Tibial nerve (tissue), 4 donors: ENCODE measurements at regions not wholly inside any gene's neighbourhood (a gene's known extent, or its start where the extent isn't known, plus 50 kb on each side); places are given as distances from the start of the nearest gene placed in this dataset.

ENCODE experiments used
- DNase-seq, 2 donors: peaks; one replicate each; pipeline ENCODE4 v3.0.0-alpha.2; 2019; ENCODE audit warnings: low spot score in 2 of 2
- H3K27ac ChIP-seq, 4 donors: fragments of 200-600 bp; sonication (generic) in 3 of 4; one replicate each; pipeline ENCODE4 v1.5.1; 2017 to 2019; ENCODE audit warnings: mild to moderate bottlenecking in 1 of 4
- H3K27me3 ChIP-seq, 2 donors: fragments of 200-600 bp; sonication (generic) in 1 of 2; one replicate each; pipeline versions ENCODE4 v1.5.1 to v1.6.0; 2017 to 2019
- H3K36me3 ChIP-seq, 3 donors: fragments of 200-600 bp; sonication (generic); one replicate each; pipeline ENCODE4 v1.5.1; 2018 to 2019
- H3K4me1 ChIP-seq, 4 donors: fragments of 200-600 bp; sonication (generic) in 3 of 4; one replicate each; pipeline ENCODE4 v1.5.1; 2017 to 2019
- H3K4me3 ChIP-seq, 4 donors: fragments of 200-600 bp; sonication (generic) in 3 of 4; one replicate each; pipeline ENCODE4 v1.5.1; 2017 to 2019; ENCODE audit warnings: mild to moderate bottlenecking in 1 of 4, moderate library complexity in 1 of 4
- H3K9me3 ChIP-seq, 4 donors: fragments of 200-600 bp; sonication (generic) in 3 of 4; one replicate each; pipeline ENCODE4 v1.5.1; 2017 to 2019
- EP300 ChIP-seq, 2 donors: sonication (generic); formaldehyde crosslinking; IDR thresholded peaks; one replicate each; pipeline ENCODE4 v1.6.1; 2017; ENCODE audit warnings: antibody characterized with exemption in 2 of 2, mild to moderate bottlenecking in 1 of 2
- POLR2A ChIP-seq, 2 donors: fragments of 450-650 bp; IDR thresholded peaks; one replicate each; pipeline ENCODE4 v1.6.1; 2017; ENCODE audit warnings: antibody characterized with exemption in 2 of 2, mild to moderate bottlenecking in 2 of 2, moderate library complexity in 2 of 2
- WGBS, 2 donors: methylation state at CpG; one replicate each; pipeline ENCODE4 v1.1.5; 2018; 5-methylcytosine and 5-hydroxymethylcytosine counted together
- TF ChIP-seq, protein P1 (sequence below), 5 experiments: fragments of 200-600 bp in 3 of 5; fragments of 450-650 bp in 2 of 5; sonication (generic) in 3 of 5; IDR thresholded peaks; one replicate each; pipeline ENCODE4 v1.5.1; 2016 to 2019; ENCODE audit warnings: antibody characterized with exemption in 5 of 5, mild to moderate bottlenecking in 3 of 5, moderate library complexity in 2 of 5

DNA sequence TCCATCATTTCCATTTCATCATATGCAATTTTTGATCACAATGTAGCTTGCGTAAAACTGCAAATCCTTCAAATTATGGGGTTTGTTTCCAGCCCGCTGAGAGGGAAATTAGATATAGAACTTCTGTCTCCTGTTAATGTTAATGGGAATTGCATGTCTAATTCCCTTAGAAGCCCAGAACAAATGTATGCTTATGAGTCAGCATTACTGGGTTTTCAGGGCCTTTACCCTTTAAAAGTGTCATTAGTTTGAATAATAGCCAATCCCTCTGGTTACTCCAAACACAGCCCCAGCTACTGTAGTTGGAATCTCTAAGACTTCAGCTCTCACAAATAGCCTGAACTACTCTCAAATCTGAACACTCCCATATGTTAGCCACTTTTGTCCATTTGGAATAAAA, 439.4 kb downstream of the C3orf38 start:
- TF ChIP-seq, protein P1, sequence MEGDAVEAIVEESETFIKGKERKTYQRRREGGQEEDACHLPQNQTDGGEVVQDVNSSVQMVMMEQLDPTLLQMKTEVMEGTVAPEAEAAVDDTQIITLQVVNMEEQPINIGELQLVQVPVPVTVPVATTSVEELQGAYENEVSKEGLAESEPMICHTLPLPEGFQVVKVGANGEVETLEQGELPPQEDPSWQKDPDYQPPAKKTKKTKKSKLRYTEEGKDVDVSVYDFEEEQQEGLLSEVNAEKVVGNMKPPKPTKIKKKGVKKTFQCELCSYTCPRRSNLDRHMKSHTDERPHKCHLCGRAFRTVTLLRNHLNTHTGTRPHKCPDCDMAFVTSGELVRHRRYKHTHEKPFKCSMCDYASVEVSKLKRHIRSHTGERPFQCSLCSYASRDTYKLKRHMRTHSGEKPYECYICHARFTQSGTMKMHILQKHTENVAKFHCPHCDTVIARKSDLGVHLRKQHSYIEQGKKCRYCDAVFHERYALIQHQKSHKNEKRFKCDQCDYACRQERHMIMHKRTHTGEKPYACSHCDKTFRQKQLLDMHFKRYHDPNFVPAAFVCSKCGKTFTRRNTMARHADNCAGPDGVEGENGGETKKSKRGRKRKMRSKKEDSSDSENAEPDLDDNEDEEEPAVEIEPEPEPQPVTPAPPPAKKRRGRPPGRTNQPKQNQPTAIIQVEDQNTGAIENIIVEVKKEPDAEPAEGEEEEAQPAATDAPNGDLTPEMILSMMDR (IDR thresholded peaks at IDR 0.05) = no peak
- TF ChIP-seq EP300 (IDR thresholded peaks at IDR 0.05) (no peak), POLR2A (IDR thresholded peaks at IDR 0.05) (no peak)
- no peaks in the 10 kb centered on the region for H3K36me3 ChIP-seq
- no peaks in the 10 kb centered on the region for H3K27me3 ChIP-seq
- no peaks in the 10 kb centered on the region for H3K9me3 ChIP-seq
- H3K4me1 ChIP-seq = no peaks in the 10 kb centered on the region
- WGBS, 2 donors = 75 to 83% methylated on average over 2 of the region's 2 CpGs
- DNase-seq = no peak
- H3K27ac ChIP-seq = no peak overlapping the region
- no peak overlapping the region for H3K4me3 ChIP-seq

GRCh38 chr3:88595026-88595425, 445.3 kb downstream of the C3orf38 start:
- no peak for TF ChIP-seq POLR2A (IDR thresholded peaks at IDR 0.05)
- TF ChIP-seq, protein P1 (IDR thresholded peaks at IDR 0.05) = no peak
- TF ChIP-seq EP300 (IDR thresholded peaks at IDR 0.05) = no peak
- 22 to 29% methylated on average over 1 of the region's 1 CpG for WGBS, 2 donors
- Histone ChIP-seq H3K9me3 (no peaks in the 10 kb centered on the region), H3K4me1 (no peaks in the 10 kb centered on the region), H3K27ac (no peak overlapping the region), H3K36me3 (no peaks in the 10 kb centered on the region), H3K4me3 (no peak overlapping the region), H3K27me3 (no peaks in the 10 kb centered on the region)
- no peak for DNase-seq

DNA sequence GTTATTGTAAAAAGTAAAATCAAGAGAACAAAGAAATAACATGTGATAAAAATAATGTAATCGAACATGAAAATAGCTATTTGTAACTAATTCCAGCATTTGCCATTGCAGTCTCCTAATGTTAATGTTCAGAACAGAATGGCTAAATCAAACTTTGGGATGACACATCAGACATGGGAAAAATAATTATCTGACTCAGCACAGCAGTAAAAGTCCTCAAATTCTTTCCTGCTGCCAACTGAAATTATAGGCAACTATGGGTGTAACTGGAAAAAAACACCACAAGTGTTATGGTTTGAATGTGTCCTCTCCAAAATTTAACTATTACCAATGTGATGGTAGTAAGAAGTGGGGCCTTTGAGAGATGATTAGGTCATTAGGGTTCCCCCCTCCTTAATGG, 446.7 kb downstream of the C3orf38 start:
- Histone ChIP-seq H3K36me3 (no peaks in the 10 kb centered on the region), H3K27me3 (no peaks in the 10 kb centered on the region), H3K4me3 (no peak overlapping the region), H3K9me3 (no peaks in the 10 kb centered on the region), H3K4me1 (no peaks in the 10 kb centered on the region), H3K27ac (no peak overlapping the region)
- no peak for TF ChIP-seq POLR2A (IDR thresholded peaks at IDR 0.05)
- TF ChIP-seq, protein P1 (IDR thresholded peaks at IDR 0.05) = no peak
- no peak for TF ChIP-seq EP300 (IDR thresholded peaks at IDR 0.05)
- no peak for DNase-seq
- 96 to 97% methylated on average over 1 of the region's 1 CpG for WGBS, 2 donors

DNA sequence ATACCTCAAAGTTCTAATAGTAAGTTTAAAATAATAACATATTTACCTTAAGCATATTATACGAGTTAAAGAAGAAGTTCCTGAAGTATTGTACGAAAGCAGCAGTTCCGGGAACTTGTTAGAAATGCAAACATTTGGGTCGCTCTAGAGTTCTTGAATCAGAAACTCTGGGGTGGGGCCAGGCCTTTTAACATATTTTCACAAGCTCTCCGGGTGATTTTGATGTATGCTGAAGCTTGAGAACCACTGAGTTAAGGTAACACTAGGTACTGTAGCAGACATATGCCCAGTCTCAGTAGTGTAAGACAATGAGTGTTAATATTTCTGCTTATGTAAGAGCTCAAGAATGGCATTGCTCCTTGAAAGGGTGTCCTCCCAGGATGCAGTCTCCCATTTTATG, 461.1 kb downstream of the C3orf38 start:
- no peaks in the 10 kb centered on the region for H3K27me3 ChIP-seq
- H3K36me3 ChIP-seq = no peaks in the 10 kb centered on the region
- DNase-seq = no peak
- H3K9me3 ChIP-seq = no peaks in the 10 kb centered on the region
- WGBS, 2 donors = 88 to 89% methylated on average over 5 of the region's 5 CpGs
- no peaks in the 10 kb centered on the region for H3K4me1 ChIP-seq
- TF ChIP-seq POLR2A (IDR thresholded peaks at IDR 0.05) (no peak), EP300 (IDR thresholded peaks at IDR 0.05) (no peak)
- TF ChIP-seq, protein P1 (IDR thresholded peaks at IDR 0.05) = no peak
- H3K4me3 ChIP-seq = no peak overlapping the region
- H3K27ac ChIP-seq = no peak overlapping the region

- Histone ChIP-seq H3K4me3 (no peak overlapping the region), H3K27ac (no peak overlapping the region), H3K9me3 (no peaks in the 10 kb centered on the region), H3K4me1 (no peaks in the 10 kb centered on the region), H3K27me3 (no peaks in the 10 kb centered on the region), H3K36me3 (no peaks in the 10 kb centered on the region)
- TF ChIP-seq EP300 (IDR thresholded peaks at IDR 0.05) (no peak), POLR2A (IDR thresholded peaks at IDR 0.05) (no peak)
- TF ChIP-seq, protein P1 (IDR thresholded peaks at IDR 0.05) = no peak
- 19 to 22% methylated on average over 2 of the region's 2 CpGs for WGBS, 2 donors
- DNase-seq = no peak
These were observed 462.1 kb downstream of the C3orf38 start for GRCh38 chr3:88611826-88612326.
